DMS53 treated with DMSO at 0.1 percent for 48 hours (cell line): ENCODE measurements at regions not wholly inside any gene's neighbourhood (a gene's known extent, or its start where the extent isn't known, plus 50 kb on each side); places are given as distances from the start of the nearest gene placed in this dataset.
A peak's percentile ranks its signal among the peaks of the same experiment; 100 is the strongest.

Source experiments
- DNase-seq: peaks from one replicate; lab custom pipeline; 2025; ENCODE audit not compliant: unreplicated experiment; lab: John Stamatoyannopoulos, UW

DNA sequence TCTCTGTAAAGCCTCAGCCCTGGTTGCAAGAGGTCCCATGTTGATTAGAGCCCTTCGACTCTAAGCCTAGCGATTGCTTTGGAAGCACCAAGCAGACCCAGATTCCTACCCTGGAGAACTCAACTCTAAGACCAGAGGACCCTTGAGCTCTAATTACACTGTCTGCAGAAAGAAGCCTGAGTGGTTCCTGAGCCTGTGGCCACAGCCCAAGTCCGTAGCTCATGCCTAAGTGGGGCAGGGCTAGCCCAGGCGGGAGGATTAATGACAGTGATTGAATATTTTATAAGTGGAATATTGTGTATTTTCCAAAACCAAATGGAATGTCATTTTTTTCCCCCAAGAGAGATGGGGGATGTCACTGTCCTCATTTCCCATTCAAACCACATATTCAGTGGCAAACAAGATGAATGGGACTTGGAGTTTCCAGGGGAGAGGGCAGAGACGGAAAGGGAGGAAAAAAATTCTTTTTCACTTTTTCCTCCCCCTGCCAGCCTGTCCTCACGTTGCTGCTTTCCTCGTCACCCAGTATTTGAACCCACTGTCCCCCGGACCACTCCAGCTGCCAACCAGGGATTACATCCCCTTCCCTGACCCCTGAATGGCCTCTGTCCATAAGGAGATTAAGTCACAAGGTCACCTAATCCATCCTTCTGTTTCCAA is 79.6 kb upstream of the CTTNBP2NL start:
- no peak for DNase-seq

- DNase-seq: no peak
Measured at GRCh38 chr1:112317140-112317539, 78.9 kb upstream of the CTTNBP2NL start.

GRCh38 chr1:112317611-112318062 is 78.4 kb upstream of the CTTNBP2NL start:
- DNase-seq: no peak

GRCh38 chr1:112318263-112318662 is 77.8 kb upstream of the CTTNBP2NL start:
- no peak for DNase-seq

DNA sequence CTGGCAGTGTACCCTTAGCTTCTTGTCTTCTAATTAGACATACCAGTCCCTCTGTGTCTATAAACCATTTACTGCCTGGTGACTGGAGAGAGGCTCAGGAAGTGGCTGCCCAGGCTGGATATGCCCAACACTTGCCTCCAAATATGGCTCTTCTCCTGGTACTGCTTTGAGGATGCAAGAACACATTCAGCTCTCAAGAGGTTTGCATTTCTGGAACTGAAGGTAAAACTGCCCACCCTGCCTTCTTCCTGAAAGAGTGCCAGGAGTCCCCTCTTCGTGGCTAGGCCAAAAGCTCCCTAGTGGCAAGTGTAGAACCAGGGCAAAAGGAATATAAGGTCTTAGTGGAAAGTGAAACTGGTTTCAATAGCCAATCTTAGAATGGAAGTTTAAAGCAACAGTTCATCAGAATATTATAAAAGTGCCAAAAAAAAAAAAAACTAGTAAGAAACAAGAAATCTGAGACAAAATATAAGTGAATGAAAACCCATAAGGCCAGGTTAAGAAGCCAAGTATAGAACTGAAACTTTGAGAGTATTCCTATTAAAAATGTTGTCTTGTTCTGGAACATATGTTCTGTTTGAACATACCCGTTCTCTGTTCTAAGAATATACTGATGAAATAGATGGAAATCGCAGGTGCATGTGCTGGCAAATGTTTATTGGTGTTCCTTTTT is 77.2 kb upstream of the CTTNBP2NL start:
- DNase-seq: no peak

GRCh38 chr1:112319371-112320040 is 76.5 kb upstream of the CTTNBP2NL start:
- DNase-seq: no peak

GRCh38 chr1:112320058-112320457 is 76.0 kb upstream of the CTTNBP2NL start:
- DNase-seq: no peak

DNA sequence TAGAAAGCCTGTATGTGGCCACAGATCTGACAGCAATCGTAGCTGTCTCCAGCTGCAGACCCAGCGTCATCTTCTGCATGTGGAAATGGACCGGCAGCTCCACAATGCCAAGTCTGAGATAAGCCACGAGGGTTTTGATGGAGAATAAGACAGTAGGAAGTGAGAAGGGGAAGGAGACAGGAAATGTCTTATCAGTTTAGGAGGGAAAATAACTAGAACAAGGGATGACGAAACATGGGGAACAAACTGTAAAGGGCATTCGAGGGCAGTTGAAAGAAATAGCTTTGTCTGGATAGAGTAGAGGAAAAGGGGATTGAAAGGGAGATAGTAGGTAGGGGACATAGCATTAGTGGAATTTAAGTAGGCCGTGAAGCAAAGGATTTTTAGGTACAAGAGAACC is 74.0 kb upstream of the CTTNBP2NL start:
- no peak for DNase-seq

DNA sequence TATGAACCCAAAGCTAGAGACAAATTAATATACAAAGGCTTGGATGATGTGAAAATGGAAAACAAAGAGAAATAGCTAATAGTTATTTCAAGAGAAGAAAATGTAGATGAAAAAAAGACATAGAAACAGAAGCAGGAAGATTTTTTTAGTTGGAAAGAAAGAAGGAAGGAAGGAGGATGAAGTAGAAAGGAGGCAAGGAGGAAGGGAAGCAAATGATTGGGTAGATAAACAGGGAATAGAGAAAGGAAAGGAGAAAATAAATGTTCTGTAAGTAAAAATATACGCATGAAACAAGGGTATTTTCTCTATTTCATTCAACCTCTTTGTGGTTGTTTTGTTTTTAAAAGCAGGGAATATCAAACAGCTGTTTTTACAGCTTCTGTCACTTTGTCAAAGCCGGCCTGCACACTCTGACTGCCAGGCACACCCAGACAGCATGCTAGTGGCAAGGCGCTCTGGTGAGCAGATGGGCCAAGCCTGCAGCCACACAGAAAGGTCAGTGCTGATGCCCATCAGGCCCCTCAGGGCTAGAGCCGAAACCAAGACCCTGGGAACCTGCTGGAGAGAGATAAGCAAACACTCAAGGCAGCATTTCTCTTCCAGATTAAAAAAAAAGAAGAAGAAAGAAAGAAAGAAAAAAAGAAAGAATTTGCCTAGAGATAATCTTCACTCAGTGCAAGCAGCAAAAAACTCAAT is 72.9 kb upstream of the CTTNBP2NL start:
- no peak for DNase-seq

DNA sequence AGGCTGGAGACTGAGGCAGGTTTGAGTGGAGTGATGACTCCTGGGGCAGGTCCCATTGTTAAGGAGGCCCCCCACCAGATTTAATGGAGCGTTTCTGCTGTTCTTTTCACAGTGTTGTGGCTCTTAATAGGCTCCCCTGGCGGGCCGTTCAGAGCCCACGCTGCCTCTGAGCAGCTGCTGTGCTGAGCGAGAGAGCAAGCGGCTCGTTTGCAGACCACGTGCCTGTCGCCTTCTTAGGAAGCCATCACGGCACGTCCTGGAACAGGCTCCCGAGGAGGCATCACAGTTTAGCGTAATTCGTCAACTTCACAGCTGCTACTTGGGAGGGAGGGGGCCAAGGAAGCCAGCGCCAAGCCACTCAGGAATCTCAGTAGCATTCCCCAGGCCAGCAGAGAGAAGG is 70.5 kb upstream of the CTTNBP2NL start:
- no peak for DNase-seq

GRCh38 chr1:112328600-112328999 is 67.4 kb upstream of the CTTNBP2NL start:
- no peak for DNase-seq

DNA sequence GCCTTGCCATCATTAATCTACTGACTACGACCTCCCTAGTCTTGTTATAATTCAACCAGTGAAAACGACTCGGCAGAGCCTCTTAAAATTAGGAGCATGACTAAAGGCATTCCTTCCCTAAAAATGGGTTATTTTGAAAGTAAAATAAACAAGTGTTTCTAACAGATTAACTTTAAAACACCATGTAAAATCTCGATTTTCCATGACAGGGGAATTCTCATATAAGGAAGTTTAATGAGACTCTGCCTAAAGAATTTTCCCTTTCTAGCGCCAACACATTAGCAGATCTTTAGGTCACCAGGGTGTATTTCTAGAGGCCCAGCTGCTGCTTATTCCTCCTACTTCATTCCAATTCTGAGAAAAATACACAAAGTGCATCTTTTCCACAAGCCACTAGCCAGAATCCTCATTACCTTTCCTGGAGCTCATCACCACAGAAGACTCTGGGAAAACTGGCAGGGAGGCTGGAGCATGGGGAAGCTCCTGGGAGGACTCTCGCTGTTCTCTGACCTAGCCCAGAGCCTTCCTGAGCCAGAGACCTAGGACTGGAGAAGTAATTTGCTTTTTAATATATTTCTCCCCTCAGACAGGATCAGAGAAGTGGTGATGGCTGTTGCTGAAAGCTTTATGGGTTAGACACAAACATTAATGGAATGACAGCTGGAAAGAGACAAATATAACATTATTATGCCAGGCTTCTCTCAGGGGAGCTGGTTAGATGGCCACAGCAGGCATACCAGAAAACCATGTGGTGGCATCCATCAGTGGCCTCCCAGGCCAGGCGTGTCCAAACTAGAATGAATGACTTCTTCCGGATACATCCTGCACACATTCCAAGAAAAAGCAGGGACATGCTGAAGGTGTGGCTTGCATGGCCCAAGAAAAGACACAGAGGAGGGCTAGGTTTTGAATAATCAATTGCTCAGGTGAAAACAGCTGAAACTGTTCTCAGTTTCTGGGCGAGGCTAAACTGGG is 63.6 kb upstream of the CTTNBP2NL start:
- no peak for DNase-seq

GRCh38 chr1:112335351-112335750 is 60.7 kb upstream of the CTTNBP2NL start:
- DNase-seq: no peak

- peak; percentile 76 for DNase-seq
Measured at GRCh38 chr1:112337028-112337531, 58.9 kb upstream of the CTTNBP2NL start.

DNA sequence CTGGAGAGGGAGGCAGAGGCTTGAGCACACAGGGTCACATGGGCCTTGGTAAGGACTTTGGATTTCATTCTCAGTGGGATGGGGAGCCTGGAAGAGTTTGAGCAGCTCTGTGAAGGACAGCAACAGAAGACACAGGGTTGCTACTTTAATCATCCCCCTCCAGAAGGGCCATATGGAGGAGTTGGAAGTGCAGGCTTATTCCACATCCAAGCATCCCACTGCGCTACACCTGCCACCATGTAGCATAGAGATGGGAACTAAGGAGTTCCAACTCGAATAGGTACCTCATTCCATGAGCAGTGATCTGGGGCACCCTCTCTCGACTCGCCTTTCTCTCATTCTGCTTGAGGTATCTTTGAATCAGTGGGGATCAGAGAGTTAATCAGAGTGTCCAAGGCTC is 54.0 kb upstream of the CTTNBP2NL start:
- DNase-seq: no peak

GRCh38 chr1:112342558-112342957 is 53.5 kb upstream of the CTTNBP2NL start:
- DNase-seq: peak; percentile 67

GRCh38 chr1:112344754-112345423 is 51.1 kb upstream of the CTTNBP2NL start:
- DNase-seq: no peak
